HepG2 (cell line): ENCODE measurements at regions not wholly inside any gene's neighbourhood (a gene's known extent, or its start where the extent isn't known, plus 50 kb on each side); places are given as distances from the start of the nearest gene placed in this dataset.

Experiments
- ATF7 ChIP-seq, 2 experiments: fragments of 450-650 bp in 1 of 2; sonication (generic) in 1 of 2; formaldehyde crosslinking in 1 of 2; IDR thresholded peaks; 2 replicates each; pipeline versions ENCODE4 v1.4.0 to v1.6.1; 2016 to 2020; ENCODE audit warnings: antibody characterized with exemption in 1 of 2, mild to moderate bottlenecking in 1 of 2, missing genetic modification reagents in 1 of 2
- EZH2 ChIP-seq: conservative IDR thresholded peaks from 2 replicates; pipeline ENCODE4 v1.6.1; 2012; ENCODE audit warnings: mild to moderate bottlenecking, low read depth, low read length, moderate library complexity
- MEIS1 ChIP-seq: sonication (generic); formaldehyde crosslinking; IDR thresholded peaks from 2 replicates; pipeline ENCODE4 v1.9.0; 2021; ENCODE audit warnings: mild to moderate bottlenecking, missing genetic modification reagents, moderate library complexity, borderline replicate concordance
- NR3C1 ChIP-seq: sonication (generic); formaldehyde crosslinking; IDR thresholded peaks from 2 replicates; pipeline ENCODE4 v1.4.0; 2020; ENCODE audit warnings: missing genetic modification reagents
- POLR2G ChIP-seq: fragments of 200-400 bp; formaldehyde crosslinking; IDR thresholded peaks from 2 replicates; pipeline ENCODE4 v1.6.1; 2018; ENCODE audit warnings: mild to moderate bottlenecking, low read depth, low read length, moderate library complexity
- YEATS2 ChIP-seq: sonication (generic); formaldehyde crosslinking; IDR thresholded peaks from 2 replicates; pipeline ENCODE4 v1.4.0; 2020; ENCODE audit warnings: missing genetic modification reagents, borderline replicate concordance
- ZHX1 ChIP-seq: sonication (generic); formaldehyde crosslinking; IDR thresholded peaks from 2 replicates; pipeline ENCODE4 v1.8.1; 2022; ENCODE audit warnings: low read depth, mild to moderate bottlenecking, missing genetic modification reagents
- TF ChIP-seq, protein P1 (sequence below), 2 experiments: sonication (generic) in 1 of 2; formaldehyde crosslinking in 1 of 2; IDR thresholded peaks; 2 replicates each; pipeline versions ENCODE4 v1.5.1 to v1.6.1; 2011 to 2020; ENCODE audit warnings: borderline replicate concordance in 1 of 2, low read depth in 1 of 2, low read length in 1 of 2, mild to moderate bottlenecking in 1 of 2, missing genetic modification reagents in 1 of 2, moderate library complexity in 1 of 2
- TF ChIP-seq, protein P2 (sequence below): sonication (generic); formaldehyde crosslinking; IDR thresholded peaks from 2 replicates; pipeline ENCODE4 v1.8.1; 2023; ENCODE audit warnings: missing genetic modification reagents, mild to moderate bottlenecking, borderline replicate concordance
- TF ChIP-seq, protein P3 (sequence below), 2 experiments: fragments of 450-650 bp in 1 of 2; sonication (generic) in 1 of 2; formaldehyde crosslinking; IDR thresholded peaks; 2 replicates each; pipeline versions ENCODE4 v1.5.0 to v1.8.0; 2020 to 2022; ENCODE audit warnings: mild to moderate bottlenecking in 1 of 2, missing genetic modification reagents in 1 of 2

DNA sequence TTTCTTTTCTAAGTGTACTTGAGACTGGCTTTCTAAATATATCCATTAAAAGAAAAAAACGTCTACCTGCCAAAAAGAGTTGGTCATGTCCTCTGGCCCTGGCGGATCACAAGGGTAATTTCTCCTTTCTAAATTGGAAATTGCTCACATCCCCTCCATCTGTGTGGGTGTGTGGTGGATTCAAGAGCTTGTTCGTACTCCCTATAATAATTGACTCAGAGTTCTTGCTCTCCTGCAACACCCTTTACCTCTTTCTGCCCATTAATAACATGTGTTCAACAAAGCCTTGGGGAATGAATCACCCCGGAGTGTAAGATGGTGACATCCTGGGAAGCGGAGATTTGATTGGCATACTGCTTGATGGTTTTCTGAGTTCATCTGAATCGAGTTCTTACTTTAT, 263.8 kb downstream of the ALDH8A1 start:
- TF ChIP-seq EZH2 (no peak), POLR2G (no peak), ATF7 (IDR thresholded peaks at IDR 0.05) (no peak), ATF7 (CRISPR knock-in tag; IDR thresholded peaks at IDR 0.05) (no peak), YEATS2 (CRISPR knock-in tag) (no peak), NR3C1 (no peak), MEIS1 (CRISPR knock-in tag) (no peak), ZHX1 (CRISPR knock-in tag) (no peak)
- TF ChIP-seq, protein P1, sequence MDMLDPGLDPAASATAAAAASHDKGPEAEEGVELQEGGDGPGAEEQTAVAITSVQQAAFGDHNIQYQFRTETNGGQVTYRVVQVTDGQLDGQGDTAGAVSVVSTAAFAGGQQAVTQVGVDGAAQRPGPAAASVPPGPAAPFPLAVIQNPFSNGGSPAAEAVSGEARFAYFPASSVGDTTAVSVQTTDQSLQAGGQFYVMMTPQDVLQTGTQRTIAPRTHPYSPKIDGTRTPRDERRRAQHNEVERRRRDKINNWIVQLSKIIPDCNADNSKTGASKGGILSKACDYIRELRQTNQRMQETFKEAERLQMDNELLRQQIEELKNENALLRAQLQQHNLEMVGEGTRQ (IDR thresholded peaks at IDR 0.05; ENCODE audit: low read depth, low read length): no peak
- TF ChIP-seq, protein P1 (CRISPR knock-in tag; IDR thresholded peaks at IDR 0.05; ENCODE audit: borderline replicate concordance): no peak
- TF ChIP-seq, protein P2, sequence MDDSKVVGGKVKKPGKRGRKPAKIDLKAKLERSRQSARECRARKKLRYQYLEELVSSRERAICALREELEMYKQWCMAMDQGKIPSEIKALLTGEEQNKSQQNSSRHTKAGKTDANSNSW (CRISPR knock-in tag): no peak
- TF ChIP-seq, protein P3, sequence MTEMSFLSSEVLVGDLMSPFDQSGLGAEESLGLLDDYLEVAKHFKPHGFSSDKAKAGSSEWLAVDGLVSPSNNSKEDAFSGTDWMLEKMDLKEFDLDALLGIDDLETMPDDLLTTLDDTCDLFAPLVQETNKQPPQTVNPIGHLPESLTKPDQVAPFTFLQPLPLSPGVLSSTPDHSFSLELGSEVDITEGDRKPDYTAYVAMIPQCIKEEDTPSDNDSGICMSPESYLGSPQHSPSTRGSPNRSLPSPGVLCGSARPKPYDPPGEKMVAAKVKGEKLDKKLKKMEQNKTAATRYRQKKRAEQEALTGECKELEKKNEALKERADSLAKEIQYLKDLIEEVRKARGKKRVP (CRISPR knock-in tag; IDR thresholded peaks at IDR 0.05): no peak
